ENCODE measurements at regions not wholly inside any gene's neighbourhood (a gene's known extent, or its start where the extent isn't known, plus 50 kb on each side); places are given as distances from the start of the nearest gene placed in this dataset.

DNA sequence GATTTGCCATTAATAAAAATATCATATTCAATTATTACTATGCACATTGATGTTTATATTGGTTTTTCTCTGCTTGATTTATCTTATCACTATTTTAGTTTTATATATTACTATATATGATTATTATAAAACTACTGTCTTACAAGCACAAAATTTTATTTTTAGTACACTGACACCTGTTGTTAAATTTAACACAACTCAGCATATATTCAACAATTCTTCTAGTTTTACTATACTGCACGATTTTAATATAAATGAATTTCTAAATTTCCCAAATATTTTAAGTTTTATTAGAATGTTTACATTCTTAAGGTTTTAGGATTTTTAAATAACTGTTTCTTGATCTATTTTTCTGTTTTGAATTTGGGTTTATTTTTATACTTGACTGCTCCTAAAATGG lies 889.8 kb upstream of the GJE1 start:
- Mint-ChIP-seq H3K9me3 (no peaks in the 10 kb centered on the region), H3K36me3 (ENCODE audit: low read depth) (no peaks in the 10 kb centered on the region), H3K27me3 (ENCODE audit: insufficient read depth) (no peaks in the 10 kb centered on the region), H3K4me1 (ENCODE audit: low read depth) (no peaks in the 10 kb centered on the region), H3K4me3 (no peak overlapping the region), H3K27ac (no peak overlapping the region)
- intact Hi-C loops (cut with micrococcal nuclease), result no loop called here
- no peak for DNase-seq (ENCODE audit: low spot score)

DNA sequence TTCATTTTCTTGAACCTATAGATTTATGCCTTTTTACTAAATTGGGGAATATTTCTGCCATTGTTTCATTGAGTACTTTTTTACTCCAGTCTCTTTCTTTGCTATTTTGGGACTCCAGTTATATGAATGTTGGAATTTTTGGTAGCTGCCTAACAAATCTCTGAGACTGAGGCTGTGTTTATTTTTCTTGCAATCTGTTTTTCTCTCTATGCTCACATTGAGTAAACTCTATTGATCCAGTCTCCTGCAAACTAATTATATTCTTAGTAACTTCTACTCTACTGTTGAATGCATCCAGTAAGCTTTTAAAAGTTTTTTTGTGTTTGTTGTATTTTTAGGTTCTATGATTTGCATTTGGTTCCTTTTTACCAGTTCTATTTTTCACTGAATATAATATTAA lies 903.4 kb upstream of the GJE1 start:
- no peaks in the 10 kb centered on the region for H3K36me3 Mint-ChIP-seq (ENCODE audit: low read depth)
- H3K27ac Mint-ChIP-seq, result no peak overlapping the region
- intact Hi-C loops (cut with micrococcal nuclease), result no loop called here

DNA sequence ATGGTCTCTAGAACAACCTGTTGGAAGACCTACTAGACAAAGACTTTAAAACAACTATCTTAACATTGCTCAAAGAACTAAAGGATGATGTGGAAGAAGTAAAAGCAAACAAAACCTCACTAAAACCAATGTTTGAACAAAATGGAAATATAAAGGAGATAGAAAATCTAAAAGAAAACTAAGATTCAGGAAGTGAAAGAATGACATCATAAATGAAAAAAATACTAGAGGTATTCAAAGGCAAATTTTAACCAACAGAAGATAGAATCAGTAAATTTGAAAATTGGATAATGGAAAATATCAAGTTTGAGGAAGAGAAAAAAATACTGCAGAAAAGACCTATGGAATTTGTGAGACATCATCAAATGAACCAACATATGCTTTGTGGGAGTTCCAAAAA lies 914.1 kb upstream of the GJE1 start:
- H3K4me1 Mint-ChIP-seq (ENCODE audit: low read depth), result no peaks in the 10 kb centered on the region
- H3K27ac Mint-ChIP-seq, result no peak overlapping the region
- no peak overlapping the region for H3K4me3 Mint-ChIP-seq
- H3K9me3 Mint-ChIP-seq, result peaks cover 8% of the 10 kb centered on the region
- no peaks in the 10 kb centered on the region for H3K27me3 Mint-ChIP-seq (ENCODE audit: insufficient read depth)
- DNase-seq (ENCODE audit: low spot score), result no peak
- intact Hi-C loops (cut with micrococcal nuclease), result no loop called here
- no peaks in the 10 kb centered on the region for H3K36me3 Mint-ChIP-seq (ENCODE audit: low read depth)

More for the DNA sequence above, 903.4 kb upstream of the GJE1 start:
- no peaks in the 10 kb centered on the region for H3K9me3 Mint-ChIP-seq
- H3K27me3 Mint-ChIP-seq (ENCODE audit: insufficient read depth), result no peaks in the 10 kb centered on the region
- H3K4me1 Mint-ChIP-seq (ENCODE audit: low read depth), result no peaks in the 10 kb centered on the region
- H3K4me3 Mint-ChIP-seq, result no peak overlapping the region
- no peak for DNase-seq (ENCODE audit: low spot score)

DNA sequence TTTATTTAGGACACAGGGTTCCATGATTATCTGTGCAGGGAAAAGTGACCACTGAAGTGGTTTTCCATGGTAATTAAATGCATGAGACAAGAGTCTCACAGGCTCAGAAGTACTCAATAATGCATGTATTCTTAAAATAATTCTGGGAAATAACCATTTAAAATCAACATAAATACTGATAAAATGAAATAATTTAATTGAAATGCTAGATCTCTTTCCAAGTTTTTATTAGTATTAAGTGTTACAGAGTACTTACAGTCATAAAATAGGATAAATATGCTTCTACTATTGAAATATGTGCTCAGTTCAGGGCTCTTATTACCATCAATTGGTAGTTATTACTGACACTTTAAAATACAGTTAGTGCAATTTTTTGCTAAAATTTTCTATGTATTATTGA lies 916.0 kb upstream of the GJE1 start:
- H3K36me3 Mint-ChIP-seq (ENCODE audit: low read depth), result no peaks in the 10 kb centered on the region
- intact Hi-C loops (cut with micrococcal nuclease), result no loop called here
- H3K27me3 Mint-ChIP-seq (ENCODE audit: insufficient read depth), result no peaks in the 10 kb centered on the region
- H3K4me3 Mint-ChIP-seq, result no peak overlapping the region
- H3K27ac Mint-ChIP-seq, result no peak overlapping the region
- peaks cover 8% of the 10 kb centered on the region for H3K9me3 Mint-ChIP-seq
- no peaks in the 10 kb centered on the region for H3K4me1 Mint-ChIP-seq (ENCODE audit: low read depth)
- no peak for DNase-seq (ENCODE audit: low spot score)

DNA sequence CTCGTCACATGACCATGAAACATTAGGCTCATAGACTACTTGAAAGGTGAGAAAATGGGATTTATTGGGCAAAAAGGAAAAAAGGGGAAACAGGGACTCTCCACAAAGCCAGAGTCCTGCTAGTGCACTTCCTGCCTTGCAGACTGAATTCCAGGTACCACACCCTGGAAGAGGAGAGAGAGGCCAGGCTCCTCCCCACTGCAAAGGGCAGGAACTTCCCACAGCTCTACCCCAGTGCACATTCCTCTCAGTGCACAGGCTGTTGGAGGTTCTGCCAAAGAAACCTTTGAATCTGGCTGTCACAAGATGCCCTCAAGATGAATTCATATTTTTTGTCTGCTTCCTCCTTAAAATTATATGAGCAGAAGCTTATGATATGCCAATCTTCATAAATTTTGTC lies 920.4 kb upstream of the GJE1 start:
- H3K9me3 Mint-ChIP-seq, result no peaks in the 10 kb centered on the region
- H3K27ac Mint-ChIP-seq, result no peak overlapping the region
- DNase-seq (ENCODE audit: low spot score), result no peak
- H3K36me3 Mint-ChIP-seq (ENCODE audit: low read depth), result no peaks in the 10 kb centered on the region
- no peak overlapping the region for H3K4me3 Mint-ChIP-seq
- intact Hi-C loops (cut with micrococcal nuclease), result no loop called here
- H3K27me3 Mint-ChIP-seq (ENCODE audit: insufficient read depth), result no peaks in the 10 kb centered on the region
- H3K4me1 Mint-ChIP-seq (ENCODE audit: low read depth), result no peaks in the 10 kb centered on the region

DNA sequence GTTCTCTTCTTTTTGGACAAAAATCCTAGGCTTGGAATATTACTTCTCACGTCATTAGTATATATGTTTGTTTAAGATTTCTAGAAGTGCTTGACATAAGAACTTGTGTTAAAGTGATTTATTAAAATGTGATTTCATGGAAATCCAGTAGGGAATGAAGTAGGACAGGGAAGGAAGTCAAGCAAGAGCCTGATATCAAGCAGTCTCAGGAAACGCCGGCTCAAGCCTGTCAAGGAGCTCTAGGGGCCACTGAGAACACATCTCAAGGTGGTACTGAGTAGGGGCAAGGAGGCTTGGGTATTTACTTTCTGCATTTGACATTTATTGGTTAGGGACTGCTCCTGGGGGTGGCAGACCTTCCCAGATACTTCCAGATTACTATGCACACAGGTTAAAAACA lies 920.9 kb upstream of the GJE1 start:
- intact Hi-C loops (cut with micrococcal nuclease), result no loop called here
- Mint-ChIP-seq H3K36me3 (ENCODE audit: low read depth) (no peaks in the 10 kb centered on the region), H3K4me1 (ENCODE audit: low read depth) (no peaks in the 10 kb centered on the region), H3K9me3 (no peaks in the 10 kb centered on the region), H3K27ac (no peak overlapping the region), H3K4me3 (no peak overlapping the region), H3K27me3 (ENCODE audit: insufficient read depth) (no peaks in the 10 kb centered on the region)
- no peak for DNase-seq (ENCODE audit: low spot score)

DNA sequence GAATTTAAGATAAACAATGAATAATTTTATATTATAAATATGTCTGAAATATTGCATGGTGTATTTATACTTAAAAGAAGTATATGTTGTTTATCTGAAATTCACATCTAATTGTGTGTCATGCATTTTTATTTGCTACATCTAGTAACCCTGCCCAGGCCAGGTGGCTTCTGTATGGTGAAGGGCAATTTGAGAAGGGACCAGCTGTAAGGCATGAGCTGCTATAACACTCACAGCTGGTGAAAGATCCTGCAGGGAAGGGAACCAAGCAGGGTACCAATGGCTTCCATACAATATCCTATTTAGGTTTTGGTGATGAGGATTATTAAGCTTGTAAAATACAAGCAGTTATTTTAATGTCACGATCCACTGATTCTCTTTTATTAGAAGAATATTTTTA lies 921.8 kb upstream of the GJE1 start:
- Mint-ChIP-seq H3K4me3 (no peak overlapping the region), H3K27ac (no peak overlapping the region)

DNA sequence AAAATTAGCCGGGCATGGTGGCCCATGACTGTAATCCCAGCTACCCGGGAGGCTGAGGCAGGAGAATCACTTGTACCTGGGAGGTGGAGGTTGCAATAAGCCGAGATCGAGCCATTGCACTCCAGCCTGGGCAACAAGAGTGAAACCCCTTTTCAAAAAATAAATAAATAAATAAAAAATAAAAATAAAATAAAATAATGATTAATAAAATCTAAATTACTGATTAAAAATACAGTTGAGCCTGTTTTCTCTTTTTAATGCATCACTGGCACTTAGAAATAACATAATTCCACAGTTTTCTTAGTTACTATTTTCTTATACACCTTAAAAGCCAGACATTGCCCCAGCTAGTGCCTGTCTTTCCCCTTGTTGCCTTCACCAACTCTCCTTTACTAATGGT lies 922.8 kb upstream of the GJE1 start:
- no peak overlapping the region for H3K4me3 Mint-ChIP-seq
- H3K4me1 Mint-ChIP-seq (ENCODE audit: low read depth), result no peaks in the 10 kb centered on the region
- no peaks in the 10 kb centered on the region for H3K27me3 Mint-ChIP-seq (ENCODE audit: insufficient read depth)
- H3K27ac Mint-ChIP-seq, result no peak overlapping the region
- no peaks in the 10 kb centered on the region for H3K9me3 Mint-ChIP-seq
- DNase-seq (ENCODE audit: low spot score), result no peak
- no peaks in the 10 kb centered on the region for H3K36me3 Mint-ChIP-seq (ENCODE audit: low read depth)
- intact Hi-C loops (cut with micrococcal nuclease), result no loop called here

More for the DNA sequence above, 921.8 kb upstream of the GJE1 start:
- no peaks in the 10 kb centered on the region for H3K36me3 Mint-ChIP-seq (ENCODE audit: low read depth)
- no peak for DNase-seq (ENCODE audit: low spot score)
- no peaks in the 10 kb centered on the region for H3K27me3 Mint-ChIP-seq (ENCODE audit: insufficient read depth)
- no peaks in the 10 kb centered on the region for H3K4me1 Mint-ChIP-seq (ENCODE audit: low read depth)
- intact Hi-C loops (cut with micrococcal nuclease), result no loop called here
- no peaks in the 10 kb centered on the region for H3K9me3 Mint-ChIP-seq

DNA sequence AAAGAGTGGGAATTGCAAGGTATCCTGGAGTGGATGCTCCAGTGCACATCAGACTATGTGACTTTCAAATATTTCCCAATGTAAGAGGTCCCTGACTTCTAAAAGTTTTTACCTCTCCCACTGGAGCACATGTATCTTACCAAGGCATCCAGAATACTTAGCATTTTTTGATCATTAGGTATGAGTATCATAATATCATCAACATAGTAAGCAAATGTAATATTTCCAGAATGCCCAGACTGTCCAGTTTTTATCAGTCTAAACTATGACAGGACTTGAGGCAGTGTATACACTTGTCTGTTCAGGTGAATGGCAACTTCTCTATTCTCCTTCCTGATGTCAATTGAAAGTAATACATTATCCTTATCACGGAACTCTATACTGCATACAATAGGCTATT lies 924.6 kb upstream of the GJE1 start:
- H3K9me3 Mint-ChIP-seq, result no peaks in the 10 kb centered on the region
- no peaks in the 10 kb centered on the region for H3K4me1 Mint-ChIP-seq (ENCODE audit: low read depth)
- intact Hi-C loops (cut with micrococcal nuclease), result no loop called here
- DNase-seq (ENCODE audit: low spot score), result no peak
- no peak overlapping the region for H3K27ac Mint-ChIP-seq
- H3K36me3 Mint-ChIP-seq (ENCODE audit: low read depth), result no peaks in the 10 kb centered on the region
- H3K4me3 Mint-ChIP-seq, result no peak overlapping the region
- H3K27me3 Mint-ChIP-seq (ENCODE audit: insufficient read depth), result no peaks in the 10 kb centered on the region

DNA sequence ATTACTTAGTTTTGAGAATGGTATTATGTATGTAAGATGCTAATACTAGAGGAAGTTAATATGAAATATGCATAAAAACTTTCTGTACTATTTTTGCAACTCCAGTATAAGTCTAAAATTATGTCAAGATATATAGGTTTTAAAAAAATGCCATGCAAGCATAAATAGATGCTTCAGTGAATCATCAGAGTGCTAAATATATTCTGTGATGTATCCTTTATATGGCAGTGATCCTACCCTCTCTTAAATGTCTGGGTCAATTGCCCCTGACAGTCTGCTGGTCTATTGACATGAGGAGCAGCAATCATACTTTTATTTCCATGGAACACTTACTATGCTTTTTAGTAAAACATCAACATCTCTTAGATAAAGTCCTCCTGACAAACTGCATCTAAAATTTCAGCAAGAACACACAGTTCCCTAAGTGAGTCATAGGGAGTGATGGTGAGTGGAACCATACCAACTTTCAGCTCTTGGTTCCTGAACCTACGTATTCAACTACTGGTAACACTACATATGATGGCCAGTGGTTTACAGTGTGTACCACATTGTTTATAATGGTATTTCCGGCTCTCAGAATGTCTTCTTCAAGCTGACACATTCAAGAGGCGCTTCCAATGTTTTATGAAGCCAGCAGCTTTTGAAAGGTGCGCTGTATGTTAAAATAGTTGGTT lies 928.7 kb upstream of the GJE1 start:
- Mint-ChIP-seq H3K4me1 (ENCODE audit: low read depth) (no peaks in the 10 kb centered on the region), H3K36me3 (ENCODE audit: low read depth) (no peaks in the 10 kb centered on the region), H3K9me3 (no peaks in the 10 kb centered on the region), H3K27ac (no peak overlapping the region), H3K4me3 (no peak overlapping the region), H3K27me3 (ENCODE audit: insufficient read depth) (no peaks in the 10 kb centered on the region)
- no peak for DNase-seq (ENCODE audit: low spot score)
- intact Hi-C loops (cut with micrococcal nuclease), result no loop called here

DNA sequence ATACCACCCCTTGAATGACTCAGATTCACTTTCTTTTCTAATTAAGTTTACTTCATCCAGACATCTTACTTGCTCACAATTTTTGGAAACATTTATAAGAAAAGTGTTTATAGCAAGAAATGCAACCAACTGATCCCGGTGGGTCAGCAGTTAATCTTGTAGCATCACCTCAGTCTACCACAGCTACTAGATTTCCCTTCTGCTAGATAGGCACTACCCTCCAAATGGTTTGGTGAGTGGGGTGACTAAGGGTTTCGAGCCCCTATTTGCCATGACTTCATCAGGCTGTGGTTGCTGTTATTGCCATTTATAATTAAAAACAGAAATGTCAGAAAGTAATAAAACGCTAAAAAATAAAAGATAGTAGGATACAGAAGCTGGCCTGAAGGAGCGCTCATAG lies 930.1 kb upstream of the GJE1 start:
- DNase-seq (ENCODE audit: low spot score), result no peak
- H3K27me3 Mint-ChIP-seq (ENCODE audit: insufficient read depth), result no peaks in the 10 kb centered on the region
- no peaks in the 10 kb centered on the region for H3K36me3 Mint-ChIP-seq (ENCODE audit: low read depth)
- H3K27ac Mint-ChIP-seq, result no peak overlapping the region
- no peaks in the 10 kb centered on the region for H3K9me3 Mint-ChIP-seq
- no peaks in the 10 kb centered on the region for H3K4me1 Mint-ChIP-seq (ENCODE audit: low read depth)
- H3K4me3 Mint-ChIP-seq, result no peak overlapping the region
- intact Hi-C loops (cut with micrococcal nuclease), result no loop called here

DNA sequence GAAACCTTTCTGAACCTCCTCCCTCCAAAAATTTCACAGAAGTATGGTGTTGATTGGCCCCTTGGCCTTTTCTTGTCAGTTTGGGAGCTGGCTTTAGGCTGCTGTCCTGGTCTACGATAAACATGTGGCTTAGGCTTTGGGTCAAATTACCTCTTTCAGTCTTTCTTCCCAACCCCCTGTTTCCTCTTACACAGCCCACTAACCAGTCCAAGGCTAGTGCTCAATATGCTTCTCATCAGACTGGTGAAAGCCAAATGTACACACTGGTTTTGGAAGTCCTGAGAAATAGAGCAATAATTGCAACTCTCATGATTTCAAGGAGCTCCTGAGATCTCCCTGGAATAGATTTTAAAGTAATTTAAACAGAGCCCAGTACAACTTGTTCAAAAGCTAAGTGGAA lies 933.7 kb upstream of the GJE1 start:
- no peak overlapping the region for H3K4me3 Mint-ChIP-seq
- no peaks in the 10 kb centered on the region for H3K36me3 Mint-ChIP-seq (ENCODE audit: low read depth)
- intact Hi-C loops (cut with micrococcal nuclease), result no loop called here
- no peak overlapping the region for H3K27ac Mint-ChIP-seq
- no peaks in the 10 kb centered on the region for H3K27me3 Mint-ChIP-seq (ENCODE audit: insufficient read depth)
- DNase-seq (ENCODE audit: low spot score), result no peak
- H3K9me3 Mint-ChIP-seq, result no peaks in the 10 kb centered on the region
- H3K4me1 Mint-ChIP-seq (ENCODE audit: low read depth), result no peaks in the 10 kb centered on the region

DNA sequence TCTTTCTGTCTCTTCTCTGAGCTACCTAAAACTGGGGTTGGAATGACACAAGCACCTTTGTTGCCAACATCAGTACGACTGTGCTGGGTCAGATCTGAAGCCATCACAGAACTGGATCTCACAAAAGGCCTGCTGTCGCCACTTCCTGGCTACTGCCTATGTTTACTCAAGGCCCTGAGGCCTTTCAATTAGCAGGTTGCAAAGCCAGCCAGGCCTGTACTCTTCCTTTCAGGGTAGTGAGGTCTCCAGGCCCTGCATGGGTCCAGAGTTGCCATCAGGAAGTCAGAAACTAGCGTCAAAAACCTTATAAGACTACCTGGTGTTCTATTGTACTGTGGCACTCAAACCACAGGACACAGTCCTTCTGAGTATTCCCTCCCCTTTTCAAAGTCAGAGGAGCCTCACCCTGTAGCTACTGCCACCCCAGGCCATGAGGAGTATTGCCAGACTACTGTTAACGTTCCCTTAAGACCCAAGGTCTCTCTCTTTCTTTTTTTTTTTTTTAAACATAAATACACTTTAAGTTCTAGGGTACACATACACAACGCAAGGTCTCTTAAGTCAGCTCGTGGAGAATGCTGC lies 937.4 kb upstream of the GJE1 start:
- intact Hi-C loops (cut with micrococcal nuclease), result no loop called here
- H3K4me1 Mint-ChIP-seq (ENCODE audit: low read depth), result no peaks in the 10 kb centered on the region
- DNase-seq (ENCODE audit: low spot score), result no peak
- no peaks in the 10 kb centered on the region for H3K36me3 Mint-ChIP-seq (ENCODE audit: low read depth)
- H3K4me3 Mint-ChIP-seq, result no peak overlapping the region
- H3K27ac Mint-ChIP-seq, result no peak overlapping the region
- H3K27me3 Mint-ChIP-seq (ENCODE audit: insufficient read depth), result no peaks in the 10 kb centered on the region
- peaks cover 4% of the 10 kb centered on the region for H3K9me3 Mint-ChIP-seq

DNA sequence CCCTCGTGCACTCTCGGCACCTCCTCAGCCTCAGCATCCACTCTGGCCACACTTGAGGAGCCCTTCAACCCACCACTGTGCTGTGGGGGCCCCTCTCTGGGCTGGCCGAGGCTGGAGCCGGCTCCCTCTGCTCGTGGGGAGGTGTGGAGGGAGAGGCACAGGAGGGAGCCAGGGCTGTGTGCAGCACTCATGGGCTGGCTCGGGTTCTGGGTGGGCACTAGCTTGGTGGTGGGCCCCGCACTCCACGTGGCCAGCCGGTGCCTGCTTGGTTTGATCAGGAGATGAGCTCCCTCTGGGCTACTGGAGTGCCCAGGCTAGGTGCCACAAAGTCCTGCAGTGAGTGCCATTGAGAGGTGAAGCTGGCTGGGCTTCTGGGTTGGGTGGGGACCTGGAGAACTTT lies 949.4 kb upstream of the GJE1 start:
- no peaks in the 10 kb centered on the region for H3K36me3 Mint-ChIP-seq (ENCODE audit: low read depth)
- peaks cover 17% of the 10 kb centered on the region for H3K9me3 Mint-ChIP-seq
- no peaks in the 10 kb centered on the region for H3K27me3 Mint-ChIP-seq (ENCODE audit: insufficient read depth)
- no peak overlapping the region for H3K4me3 Mint-ChIP-seq
- intact Hi-C loops (cut with micrococcal nuclease), result no loop called here
- no peaks in the 10 kb centered on the region for H3K4me1 Mint-ChIP-seq (ENCODE audit: low read depth)
- H3K27ac Mint-ChIP-seq, result no peak overlapping the region
- no peak for DNase-seq (ENCODE audit: low spot score)

All from activated T-helper 1 cell treated with anti-CD3 and anti-CD28 coated beads, Interleukin-12 subunit alpha, Interleukin-12 subunit beta, Interleukin-2, Interleukin-4 antibody, amounts not matched to agents 30 ng/mL and 10 ng/mL and 1 ng/mL, durations not matched to agents 14 hours and 24 hours and 36 hours (primary cell).